GM18517 (cell line): ENCODE measurements at regions not wholly inside any gene's neighbourhood (a gene's known extent, or its start where the extent isn't known, plus 50 kb on each side); places are given as distances from the start of the nearest gene placed in this dataset.
A peak's percentile ranks its signal among the peaks of the same experiment; 100 is the strongest.
"Not testable (repeated sequence)": the region's sequence is repeated elsewhere in the genome, so short reads cannot be mapped to it uniquely, and the experiment has no call there.

Source experiments
- ATAC-seq: cut with Tn5 transposase; IDR thresholded peaks from one replicate; pipeline ENCODE4 v1.9.1; 2021; ENCODE audit warnings: mild to moderate bottlenecking, moderate library complexity; ENCODE audit not compliant: unreplicated experiment

DNA sequence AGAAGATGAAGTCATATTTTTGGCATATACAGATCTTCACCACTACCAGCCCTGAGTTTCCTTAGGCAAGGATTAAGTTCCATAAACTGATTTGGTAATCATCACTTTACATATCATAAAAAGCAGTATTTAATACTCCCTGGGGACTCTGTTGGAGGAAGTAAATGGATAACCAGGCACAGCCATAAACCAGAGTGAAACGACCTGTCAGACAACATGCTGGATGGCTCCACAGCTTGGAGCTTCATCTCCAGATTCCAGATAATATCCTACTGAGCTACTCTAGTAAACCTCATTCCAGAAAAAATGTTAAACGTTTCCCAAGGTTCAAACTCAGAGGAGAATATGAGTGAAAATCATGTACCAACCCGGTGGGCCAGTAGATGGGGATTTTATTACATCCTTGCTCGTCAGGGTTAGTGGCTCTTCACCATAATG lies 109.2 kb downstream of the BASP1 start:
- ATAC-seq = no peak

DNA sequence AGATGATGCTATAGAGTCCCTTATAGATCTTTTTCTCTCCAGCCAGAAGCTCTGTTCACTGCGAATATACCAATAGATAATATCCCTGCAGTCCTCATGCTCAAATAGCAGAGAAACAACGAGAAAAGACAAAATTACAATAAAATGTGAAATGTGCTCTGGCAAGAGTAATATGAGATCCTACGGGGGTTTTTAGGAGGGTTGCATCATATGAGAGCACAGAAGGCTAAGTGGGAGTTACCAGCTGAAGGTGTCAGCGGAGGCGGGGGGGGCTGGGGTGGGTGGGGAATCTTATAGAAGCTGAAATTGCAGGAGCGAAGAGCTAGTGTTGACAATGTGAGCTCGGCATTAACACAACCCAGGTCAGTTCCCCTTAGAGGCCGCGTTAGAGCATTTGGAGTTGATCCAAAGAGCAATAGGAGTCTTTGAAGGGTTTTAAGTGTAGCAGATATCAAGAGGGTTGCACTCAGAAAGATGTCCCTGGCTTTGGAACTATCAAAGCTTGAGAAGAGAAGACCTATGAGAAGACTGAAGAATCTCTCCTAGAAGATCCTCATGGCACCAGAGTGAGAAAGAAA lies 109.7 kb downstream of the BASP1 start:
- ATAC-seq = no peak

DNA sequence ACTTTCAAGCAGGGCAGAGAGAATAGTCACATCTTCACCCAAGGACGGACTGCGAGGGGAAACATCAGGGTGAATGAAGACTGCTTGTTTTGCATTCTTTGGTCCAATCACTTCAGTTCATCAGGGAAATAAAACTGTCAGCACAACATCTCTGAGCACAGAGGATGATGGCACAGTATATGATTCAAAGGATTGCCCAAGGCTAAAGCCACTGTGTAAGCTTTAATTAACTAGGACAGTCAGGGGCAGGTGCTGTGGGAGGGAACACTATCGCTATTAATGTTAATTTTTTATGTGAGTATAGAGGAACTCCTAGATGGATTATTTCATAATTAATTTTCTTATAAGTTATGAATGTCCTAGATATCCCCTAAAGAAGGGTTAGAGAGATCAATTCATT lies 112.1 kb downstream of the BASP1 start:
- no peak for ATAC-seq

DNA sequence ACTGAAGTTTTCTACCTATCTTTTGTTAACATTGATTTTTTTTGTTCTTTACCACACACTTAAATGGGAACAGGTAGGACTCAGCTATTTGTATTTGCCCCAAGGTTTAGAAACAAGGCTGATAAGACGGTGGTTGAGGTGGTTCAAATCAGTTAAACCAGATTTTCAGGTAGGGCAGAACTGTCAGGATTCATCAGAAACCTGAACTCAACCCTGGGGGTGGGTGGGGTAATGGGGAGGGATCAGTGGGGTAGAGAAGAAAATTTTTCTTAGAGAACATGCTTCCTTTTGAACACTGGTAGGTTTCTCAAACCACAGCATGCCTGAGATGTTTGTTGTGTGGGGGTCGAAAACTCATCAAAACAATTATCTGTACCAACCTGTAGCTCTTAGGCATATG lies 113.0 kb downstream of the BASP1 start:
- no peak for ATAC-seq

DNA sequence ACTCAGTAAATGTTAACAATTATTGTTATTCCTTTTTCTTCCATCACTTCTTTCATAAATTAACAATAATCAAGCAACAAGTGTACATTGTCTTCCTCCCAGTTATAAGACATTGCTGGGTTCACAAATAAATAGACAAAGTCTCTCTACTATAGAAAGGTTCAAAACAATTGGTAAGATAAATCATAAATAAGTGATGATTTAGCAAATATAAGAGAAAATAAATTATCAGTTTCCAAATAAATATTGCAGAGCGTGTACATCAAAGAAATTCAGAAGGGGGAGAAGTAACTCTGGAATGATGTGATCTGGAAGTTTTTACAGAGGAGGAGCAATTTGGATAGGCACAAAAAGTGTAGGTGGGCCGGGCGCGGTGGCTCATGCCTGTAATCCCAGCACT lies 114.2 kb downstream of the BASP1 start:
- no peak for ATAC-seq

DNA sequence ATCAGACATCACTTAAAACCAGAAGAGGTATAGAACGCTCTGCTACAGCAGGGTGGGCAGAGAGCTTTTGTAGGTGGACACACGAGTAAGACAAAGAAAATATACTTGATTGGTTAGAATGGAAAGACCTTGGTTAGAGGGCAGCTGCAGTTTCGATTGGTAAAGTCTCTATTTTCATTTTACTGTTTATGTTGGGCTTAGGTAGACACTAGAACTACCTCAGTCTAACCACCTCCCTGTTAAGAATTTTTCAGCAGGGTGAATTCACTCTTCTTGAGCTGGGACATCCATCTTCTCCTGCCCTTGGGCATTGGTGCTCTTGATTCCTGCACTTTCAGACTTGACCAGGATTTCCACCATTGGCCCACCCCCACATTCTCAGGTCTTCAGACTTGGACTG lies 116.3 kb downstream of the BASP1 start:
- ATAC-seq = no peak

DNA sequence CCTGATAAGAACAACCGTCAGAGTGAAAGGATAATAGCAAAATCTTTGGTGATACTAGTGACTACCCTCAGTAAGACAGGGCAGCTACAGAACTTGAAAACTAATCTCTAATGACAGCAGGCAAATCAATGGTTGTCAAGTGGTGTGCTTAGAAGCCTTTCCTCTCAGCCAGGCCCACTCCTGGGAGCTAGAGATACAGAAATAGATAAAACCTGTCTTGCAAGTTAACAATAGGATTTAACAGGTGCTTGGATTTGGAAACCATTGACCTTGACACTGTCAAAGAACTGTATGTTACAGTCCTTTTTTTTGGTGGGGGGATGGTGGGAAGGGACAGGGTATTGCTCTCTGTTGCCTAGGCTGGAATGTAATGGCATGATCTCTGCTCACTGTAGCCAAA lies 118.6 kb downstream of the BASP1 start:
- ATAC-seq = no peak

DNA sequence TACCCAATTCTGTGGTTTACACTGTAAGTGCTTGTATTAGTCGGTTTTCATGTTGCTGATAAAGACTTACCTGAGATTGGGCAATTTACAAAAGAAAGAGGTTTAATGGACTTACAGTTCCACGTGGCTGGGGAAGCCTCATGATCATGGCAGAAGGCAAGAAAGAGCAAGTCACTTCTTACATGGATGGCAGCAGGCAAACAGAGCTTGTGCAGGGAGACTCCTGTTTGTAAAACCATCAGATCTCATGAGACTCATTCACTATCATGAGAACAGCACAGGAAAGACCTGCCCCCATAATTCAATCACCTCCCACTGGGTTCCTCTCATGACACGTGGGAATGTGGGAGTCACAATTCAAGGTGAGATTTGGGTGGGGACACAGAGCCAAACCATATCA lies 119.3 kb downstream of the BASP1 start:
- ATAC-seq = not testable (repeated sequence)

DNA sequence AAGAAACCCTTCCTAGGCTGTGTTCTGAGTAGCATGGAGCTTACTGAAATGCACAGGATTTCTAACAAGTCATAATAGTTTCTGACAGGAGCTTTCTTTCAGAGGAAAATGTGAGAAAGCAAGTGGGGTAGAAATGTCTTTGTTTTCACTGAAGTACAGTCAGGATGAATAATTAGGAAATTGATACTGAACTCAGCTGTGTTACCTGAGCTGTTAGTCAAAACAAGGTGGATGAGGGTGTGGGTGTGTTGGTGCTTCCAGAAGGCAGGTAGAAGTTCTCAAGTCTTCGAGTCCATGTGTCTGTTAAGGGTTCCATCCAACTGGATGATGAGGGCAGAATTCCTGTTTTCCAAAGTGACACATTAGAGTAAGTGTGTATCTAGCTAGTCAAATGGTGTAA lies 122.4 kb downstream of the BASP1 start:
- ATAC-seq = no peak

DNA sequence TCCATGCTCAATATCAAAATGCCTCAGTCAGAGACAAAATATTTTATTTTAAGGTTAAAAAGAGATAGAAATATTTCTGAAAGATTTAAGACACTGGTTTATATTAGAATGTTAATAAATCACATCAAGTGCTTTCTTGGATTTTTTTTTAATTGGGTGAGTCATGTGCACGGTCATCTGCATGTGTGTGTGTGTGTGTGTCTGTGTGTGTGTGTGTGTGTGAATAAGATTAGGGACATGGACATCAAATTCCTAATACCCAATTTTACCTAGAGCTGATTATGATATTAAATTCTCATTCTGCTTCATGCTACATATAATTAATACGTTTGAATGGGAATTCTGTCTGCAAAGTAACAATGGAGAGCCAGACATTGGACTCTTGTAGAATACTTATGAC lies 122.9 kb downstream of the BASP1 start:
- ATAC-seq = no peak

DNA sequence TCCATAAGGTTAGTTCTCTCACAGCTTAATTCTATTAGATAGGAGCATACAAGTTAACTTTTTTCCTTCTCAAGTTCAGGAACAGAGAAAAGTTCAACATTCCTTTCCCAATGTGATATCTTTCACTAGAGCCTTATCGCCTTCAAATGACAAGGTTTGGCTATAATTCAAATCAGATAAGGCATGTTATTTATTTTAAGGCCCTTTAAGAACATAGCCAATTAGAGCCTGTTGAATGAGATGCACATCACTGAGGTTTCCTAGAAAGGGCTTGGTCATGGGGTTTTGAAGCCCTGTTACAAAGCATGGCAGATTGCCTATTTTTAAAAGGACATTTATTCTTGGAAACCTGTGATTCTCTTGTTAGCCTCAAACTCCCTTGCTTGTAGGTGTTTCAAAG lies 123.4 kb downstream of the BASP1 start:
- no peak for ATAC-seq

DNA sequence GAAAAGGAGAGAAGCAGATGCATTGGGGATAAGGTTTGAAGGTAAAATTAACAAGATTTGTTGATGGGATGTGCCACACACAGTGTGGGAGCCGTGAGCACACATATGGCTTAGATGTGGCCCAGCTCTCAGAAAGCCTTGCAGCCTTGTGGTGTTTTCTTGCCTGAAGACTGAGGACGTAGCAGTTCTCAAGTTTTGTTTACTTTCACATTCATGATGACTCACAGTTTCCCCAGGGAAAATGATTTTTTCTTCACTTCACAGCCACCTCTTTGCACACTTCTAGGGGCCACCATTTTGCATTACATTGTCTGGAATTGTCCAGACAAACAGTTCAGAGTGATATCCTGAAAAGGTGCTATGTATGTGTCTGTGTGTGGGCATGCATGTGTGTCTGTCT lies 126.2 kb downstream of the BASP1 start:
- peak; percentile 92 for ATAC-seq

DNA sequence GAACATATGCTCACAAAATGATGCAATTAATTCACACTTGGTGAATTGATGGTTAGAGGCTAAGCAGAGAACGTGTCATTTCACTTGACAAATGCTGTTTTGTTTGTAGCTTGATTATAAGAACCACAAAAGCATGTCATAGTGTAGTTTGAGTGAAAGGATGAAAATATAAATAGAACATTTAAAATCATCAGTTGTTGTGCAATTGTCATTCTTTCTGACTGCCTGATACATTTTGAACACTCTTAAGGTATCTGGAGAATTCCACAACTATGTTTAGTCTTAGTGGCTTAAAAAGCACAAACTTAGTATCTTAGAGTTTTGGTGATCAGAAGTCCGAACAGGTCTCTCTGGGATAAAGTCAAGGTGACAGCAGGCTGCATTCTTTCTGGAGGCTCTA lies 129.4 kb downstream of the BASP1 start:
- ATAC-seq = no peak

DNA sequence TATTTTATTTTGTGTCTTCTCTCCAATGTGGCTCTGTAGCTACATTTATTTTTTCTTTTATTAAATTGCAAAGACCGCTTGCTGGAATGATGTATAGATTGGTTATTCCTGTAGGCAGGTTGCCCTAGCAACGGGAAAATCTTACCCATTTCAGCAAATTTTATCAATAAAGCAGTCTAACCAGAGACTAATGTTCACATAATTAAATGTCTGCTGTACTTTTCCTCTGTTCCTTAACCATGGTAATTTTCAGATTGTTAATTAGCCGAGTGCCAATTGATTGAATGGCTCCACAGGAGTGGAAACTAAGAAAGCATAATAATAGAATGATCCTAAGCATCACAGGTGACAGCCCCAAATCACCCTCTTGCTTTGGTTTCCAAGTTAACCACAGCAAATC lies 134.8 kb downstream of the BASP1 start:
- no peak for ATAC-seq

DNA sequence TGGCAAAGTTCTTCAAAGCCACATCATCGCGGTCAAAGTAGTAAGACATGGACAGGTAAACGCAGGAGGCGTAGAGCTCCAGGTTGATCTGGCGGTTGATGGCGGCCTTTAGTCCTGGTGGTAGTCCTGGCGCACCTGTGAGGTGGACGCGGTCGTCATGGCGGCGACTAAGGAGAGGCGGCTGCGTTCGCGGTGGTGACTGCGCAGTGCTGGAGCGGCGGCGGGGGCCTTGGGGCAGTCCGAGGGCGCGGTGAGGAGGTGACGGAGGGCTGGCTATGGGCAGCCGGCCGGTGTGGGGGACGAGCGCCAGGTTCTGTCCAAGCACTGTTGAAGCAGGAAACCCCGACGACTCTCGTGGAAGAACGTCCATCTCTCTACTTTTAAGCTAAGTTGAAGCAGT lies 136.8 kb downstream of the BASP1 start:
- no peak for ATAC-seq

DNA sequence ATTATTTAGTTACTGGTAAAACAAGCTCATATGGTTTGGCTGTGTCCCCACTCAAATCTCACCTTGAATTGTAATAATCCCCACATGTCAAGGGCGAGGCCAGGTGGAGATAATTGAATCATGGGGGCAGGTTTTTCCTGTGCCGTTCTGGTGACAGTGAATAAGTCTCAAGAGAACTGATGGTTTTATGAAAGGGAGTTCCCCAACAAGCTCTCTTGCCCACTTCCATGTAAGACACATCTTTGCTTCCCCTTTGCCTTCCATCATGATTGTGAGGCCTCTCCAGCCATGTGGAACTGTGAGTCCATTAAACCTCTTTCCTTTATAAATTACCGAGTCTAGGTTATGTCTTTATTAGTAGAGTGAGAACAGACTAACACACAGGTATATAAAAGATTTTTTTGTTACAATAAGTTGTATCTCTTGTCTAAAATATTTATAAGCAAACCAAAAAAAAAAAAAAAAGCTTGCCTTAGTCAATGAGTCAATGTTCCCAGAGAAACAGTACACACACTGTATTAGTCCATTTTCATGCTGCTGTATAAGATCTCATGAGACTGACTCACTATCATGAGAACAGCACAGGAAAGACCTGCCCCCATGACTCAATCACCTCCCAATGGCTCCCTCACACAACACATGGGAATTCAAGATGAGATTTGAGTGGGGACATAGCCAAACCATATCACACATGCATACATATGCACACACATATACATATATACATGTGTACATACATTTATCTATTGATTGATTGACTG lies 138.3 kb downstream of the BASP1 start:
- ATAC-seq = no peak

DNA sequence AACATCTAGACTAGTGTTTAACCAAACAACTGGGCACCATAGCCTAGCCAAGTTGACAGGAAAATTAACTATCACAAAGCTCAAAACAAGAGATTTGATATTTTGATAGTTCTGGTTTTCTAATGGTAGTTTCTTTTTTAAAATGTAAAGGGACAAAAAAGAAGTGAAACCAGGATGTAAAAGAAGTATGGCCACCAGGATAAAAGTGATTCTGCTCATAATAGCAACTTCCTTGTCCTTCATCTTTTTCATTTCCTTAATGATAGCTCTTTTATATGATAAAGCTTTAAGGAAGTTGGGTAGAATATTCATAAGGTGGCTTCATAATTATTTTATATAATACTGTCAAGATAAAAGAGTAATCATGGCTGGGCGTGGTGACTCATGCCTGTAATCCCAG lies 139.1 kb downstream of the BASP1 start:
- no peak for ATAC-seq

DNA sequence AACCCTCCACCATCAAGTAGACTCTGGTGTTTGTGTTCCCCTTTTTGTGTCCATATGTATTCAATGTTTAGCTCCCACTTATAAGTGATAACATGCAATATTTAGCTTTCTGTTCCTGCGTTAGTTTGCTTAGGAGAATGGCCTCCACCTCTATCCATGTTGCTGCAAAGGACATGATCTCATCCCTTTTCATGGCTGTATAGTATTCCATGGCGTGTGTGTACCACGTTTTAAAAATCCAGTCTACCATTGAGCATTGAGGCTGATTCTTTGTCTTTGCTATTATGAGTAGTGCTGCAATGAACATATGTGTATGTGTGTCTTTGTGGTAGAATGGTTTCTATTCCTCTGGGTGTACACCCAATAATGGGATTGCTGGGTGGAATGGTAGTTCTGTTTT lies 140.1 kb downstream of the BASP1 start:
- no peak for ATAC-seq

DNA sequence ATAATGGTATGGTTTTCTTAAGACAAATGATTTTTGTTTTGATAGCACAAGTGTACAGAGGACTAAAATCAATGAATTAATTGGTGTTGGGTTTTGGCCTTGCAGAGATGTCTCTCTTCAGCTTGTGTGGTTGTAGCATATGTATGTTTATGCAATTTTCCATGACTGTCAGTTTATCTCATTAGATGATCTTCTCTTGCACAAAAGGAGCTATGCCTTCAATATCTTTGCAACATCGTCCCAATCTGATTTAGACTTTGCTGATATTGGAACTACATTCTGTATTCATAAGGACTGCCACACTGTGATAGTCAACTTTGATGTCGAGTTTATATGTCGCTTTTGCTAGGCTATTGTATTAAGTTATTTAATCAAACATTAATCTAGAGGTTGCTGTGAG lies 140.0 kb upstream of the TAF11L2 start:
- no peak for ATAC-seq

DNA sequence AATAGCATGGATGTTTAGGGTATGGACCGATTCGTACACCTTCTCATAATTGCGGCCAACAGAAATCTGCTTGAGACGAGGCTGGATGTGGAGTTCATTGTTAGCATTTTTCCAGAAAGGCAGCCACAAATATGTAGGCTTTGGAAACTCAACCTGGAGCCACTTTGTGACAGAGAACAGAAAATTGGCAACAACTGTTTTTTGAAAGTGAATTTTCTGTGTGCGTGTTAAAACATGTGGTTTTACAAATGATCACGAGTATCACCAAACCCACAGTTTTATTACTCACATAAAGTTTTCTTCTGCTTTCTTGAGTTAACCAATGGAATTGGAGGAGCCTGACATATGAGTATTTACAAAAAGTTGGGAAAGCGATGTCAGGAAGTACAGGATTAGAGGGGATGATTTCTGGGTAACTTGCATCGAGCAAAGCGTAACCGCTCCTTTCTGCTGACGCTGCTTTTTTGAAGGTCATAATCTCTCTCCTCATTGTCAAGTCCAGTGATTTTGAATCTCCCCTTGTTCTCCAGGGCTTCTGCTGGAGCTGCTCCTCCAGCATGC lies 138.5 kb upstream of the TAF11L2 start:
- no peak for ATAC-seq

DNA sequence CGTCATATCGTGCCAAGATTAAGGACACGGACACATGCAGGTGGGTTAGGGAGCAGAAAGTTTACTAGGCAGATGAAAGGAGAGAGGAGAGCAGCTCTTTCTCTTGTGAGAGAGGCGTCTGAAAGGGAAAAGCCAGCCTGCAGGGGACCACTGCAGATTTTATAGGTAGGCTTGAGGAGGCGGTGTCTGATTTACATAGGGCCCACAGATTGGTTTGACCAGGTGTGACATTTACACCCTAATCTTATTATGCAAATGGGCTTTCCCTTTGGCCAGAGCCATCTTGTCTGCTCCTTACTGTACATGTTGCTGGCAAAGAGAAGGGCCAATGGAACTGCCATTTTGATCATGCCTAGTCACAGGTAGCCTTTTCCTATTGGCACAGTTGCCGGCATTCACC lies 137.2 kb upstream of the TAF11L2 start:
- no peak for ATAC-seq

DNA sequence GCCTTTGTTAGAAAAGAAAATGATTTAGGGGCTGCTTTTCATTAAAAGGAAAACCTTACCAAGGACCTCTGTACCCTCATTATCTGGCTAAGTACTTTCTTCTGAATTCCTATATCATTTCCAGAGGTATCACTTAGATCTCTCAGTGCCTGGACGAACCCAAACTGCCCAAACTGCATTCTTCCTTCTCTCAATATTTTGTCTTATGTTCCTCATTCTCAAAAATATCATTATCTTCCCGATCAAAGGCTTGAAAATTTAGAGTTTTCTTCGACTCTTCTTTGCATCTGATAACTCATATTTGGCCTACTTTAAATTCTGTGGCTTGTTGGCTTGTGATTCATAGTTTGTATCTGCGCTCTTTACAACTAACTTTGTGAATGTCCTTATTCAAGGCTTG lies 136.7 kb upstream of the TAF11L2 start:
- no peak for ATAC-seq
